OCI-LY1 (cell line): ENCODE measurements at regions not wholly inside any gene's neighbourhood (a gene's known extent, or its start where the extent isn't known, plus 50 kb on each side); places are given as distances from the start of the nearest gene placed in this dataset.

Experiments used
- CTCF ChIP-seq: fragments of 200-600 bp; sonication (generic), shearing (Covaris generic); IDR thresholded peaks from 2 replicates; pipeline ENCODE4 v1.5.1; 2017; ENCODE audit warnings: mild to moderate bottlenecking, antibody characterized with exemption, low read length, moderate library complexity, mixed read lengths
- EZH2 ChIP-seq: fragments of 200-600 bp; sonication (generic), shearing (Covaris generic); IDR thresholded peaks from 2 replicates; pipeline ENCODE4 v1.8.0; 2017; ENCODE audit warnings: borderline replicate concordance, mixed run types, mild to moderate bottlenecking, antibody characterized with exemption, low read length, moderate library complexity, mixed read lengths

GRCh38 chr6:43990275-43990626, 137.0 kb downstream of the MRPL14 start:
- no peak for TF ChIP-seq CTCF
- no peak for TF ChIP-seq EZH2
